ENCODE measurements at regions not wholly inside any gene's neighbourhood (a gene's known extent, or its start where the extent isn't known, plus 50 kb on each side); places are given as distances from the start of the nearest gene placed in this dataset.
"Not testable (repeated sequence)": the region's sequence is repeated elsewhere in the genome, so short reads cannot be mapped to it uniquely, and the experiment has no call there.

DNA sequence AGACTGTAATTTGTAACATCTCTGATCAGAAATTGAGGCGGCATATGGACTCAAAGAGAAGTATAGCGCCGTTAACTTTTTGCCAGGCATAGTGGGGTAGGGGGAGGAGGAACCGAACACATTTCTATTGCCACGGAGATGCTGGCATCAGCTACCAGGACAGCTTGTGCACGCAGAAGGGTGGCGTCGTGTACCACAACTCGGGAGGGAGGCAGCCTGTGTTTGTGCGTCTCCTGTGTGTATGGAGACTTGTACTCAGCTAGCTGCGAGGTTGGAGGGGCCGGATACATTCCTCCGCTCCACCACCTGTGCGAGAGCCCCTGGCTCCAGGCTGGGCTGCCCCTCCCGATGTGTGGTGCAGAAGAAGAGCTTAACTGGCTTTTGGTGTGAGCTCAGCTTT, 634.8 kb downstream of the TYW1 start:
- no peak for DNase-seq

GRCh38 chr7:67635271-67635670, 638.6 kb downstream of the TYW1 start:
- DNase-seq, result no peak

DNA sequence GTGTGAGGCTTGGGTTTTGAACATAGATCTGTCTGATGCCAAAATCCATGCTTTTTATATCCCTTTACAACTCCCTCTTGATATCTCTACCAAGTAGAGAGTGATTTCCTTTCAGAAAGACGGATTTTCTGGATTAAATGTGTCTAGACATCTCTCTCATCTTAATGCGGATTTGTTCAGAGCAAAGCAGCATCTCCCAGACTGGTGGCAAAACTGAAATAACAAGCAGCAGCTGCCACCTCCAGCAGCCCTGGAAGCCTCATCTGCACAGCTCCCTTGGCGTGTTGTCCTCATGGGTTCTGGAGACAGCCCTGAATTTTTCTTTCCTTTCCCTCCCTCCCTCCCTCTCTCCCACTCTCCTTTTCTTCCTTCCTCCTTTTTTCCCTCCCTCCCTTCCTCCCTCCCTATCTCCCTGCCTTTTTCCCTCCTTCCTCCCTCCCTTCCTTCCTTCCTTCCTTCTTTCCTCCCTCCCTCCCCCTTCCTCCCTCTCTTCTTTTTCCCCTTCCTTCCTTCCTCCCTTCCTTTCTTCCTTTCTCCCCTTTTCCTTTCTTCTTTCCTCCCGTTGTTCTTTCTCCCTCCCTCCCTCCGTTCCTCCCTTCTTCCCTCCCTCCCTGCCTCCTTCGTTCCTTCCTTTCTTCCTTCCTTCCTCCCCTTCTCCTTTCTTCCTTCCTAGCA, 639.9 kb downstream of the TYW1 start:
- no peak for DNase-seq

DNA sequence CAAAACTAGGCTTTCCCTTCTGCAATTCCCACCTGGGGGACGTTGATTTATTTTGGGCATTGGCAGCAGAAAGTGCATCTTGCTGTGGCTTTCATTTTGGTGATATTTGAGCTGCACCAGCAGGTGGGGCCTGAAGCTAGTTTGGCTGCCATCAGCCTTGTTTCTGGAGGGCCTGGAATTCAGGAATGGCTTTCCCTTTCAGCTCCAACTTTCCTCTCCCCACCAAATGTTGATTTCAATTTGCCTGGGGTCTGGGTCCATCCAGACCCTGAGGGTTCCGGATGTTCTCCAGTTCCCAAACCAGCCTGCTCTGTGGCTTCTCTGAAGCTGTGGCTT, 640.4 kb downstream of the TYW1 start:
- DNase-seq, result no peak

DNA sequence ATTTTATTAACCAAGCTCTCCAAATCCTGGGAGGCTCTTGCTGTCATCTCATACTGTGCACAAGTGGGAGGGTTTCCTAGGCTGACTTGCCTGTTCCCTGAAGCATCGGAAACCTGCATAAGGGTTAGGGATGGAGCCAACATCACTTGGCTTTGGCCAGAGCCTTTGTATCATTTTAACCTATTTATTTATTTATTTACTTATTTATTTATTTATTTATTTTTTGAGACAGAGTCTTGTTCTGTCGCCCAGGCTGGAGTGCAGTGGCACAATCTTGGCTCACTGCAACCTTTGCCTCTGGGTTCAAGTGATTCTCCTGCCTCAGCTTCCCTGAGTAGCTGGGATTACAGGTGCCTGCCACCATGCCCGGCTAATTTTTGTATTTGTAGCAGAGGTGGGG, 645.9 kb downstream of the TYW1 start:
- not testable (repeated sequence) for DNase-seq

DNA sequence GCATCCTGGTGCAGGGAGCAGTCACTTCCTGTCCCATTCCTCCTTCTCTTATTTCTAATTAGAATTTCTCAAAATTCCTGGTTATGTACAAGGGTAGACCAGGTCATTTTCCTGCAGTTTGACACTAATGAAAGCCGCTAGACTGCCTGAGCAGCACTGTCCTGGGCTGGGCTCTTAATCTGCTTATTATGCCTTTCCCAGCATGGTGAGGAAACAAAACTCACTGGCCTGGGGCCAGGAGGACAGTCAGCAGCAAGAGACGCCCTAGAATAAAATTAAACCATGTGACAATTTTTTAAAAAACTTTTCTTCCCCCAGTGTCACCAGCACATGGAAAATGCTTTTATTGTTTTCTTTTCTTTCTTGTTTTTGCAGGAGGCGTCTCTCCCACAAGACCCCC, 647.5 kb downstream of the TYW1 start:
- no peak for DNase-seq

DNA sequence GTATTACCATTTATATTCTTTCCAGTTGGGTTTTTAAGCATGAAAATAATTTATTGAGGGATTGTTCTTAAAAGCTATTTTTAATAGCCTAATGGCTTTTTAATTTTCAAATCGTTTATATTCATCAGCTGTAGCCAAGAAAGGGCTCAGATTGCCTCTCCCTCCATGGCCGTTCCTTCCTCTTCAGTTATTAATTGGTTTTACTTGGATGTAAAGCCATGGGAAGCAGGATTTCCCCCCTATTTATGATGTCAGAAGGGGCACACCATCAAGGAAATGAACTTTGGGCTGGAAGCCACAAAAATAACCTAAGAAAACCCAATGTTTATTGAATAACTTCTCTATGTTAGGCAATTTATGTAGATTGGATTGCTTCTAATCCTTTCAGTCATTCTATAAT, 656.3 kb downstream of the TYW1 start:
- DNase-seq, result no peak

- no peak for DNase-seq
Observed at GRCh38 chr7:67653856-67654454, 657.3 kb downstream of the TYW1 start.

GRCh38 chr7:67654642-67655041, 658.0 kb downstream of the TYW1 start:
- no peak for DNase-seq

DNA sequence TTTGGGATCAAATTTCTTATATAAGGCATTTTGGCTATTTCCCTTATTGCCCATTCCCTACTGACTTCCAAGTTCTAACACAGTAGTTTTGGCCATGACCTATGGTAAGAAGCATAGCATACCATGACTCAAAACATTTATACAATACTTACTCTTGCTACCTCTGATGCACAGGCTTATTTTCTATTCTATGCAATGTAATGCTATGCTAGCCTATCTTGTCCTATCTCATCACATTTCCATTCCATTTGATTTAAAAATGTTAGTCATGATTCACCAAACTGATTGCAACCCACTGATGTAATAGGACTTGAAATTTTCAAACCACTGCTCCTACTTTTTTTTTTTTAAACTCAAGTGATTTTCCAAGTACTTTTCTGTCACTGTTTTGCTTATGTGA, 658.5 kb downstream of the TYW1 start:
- DNase-seq, result no peak

DNA sequence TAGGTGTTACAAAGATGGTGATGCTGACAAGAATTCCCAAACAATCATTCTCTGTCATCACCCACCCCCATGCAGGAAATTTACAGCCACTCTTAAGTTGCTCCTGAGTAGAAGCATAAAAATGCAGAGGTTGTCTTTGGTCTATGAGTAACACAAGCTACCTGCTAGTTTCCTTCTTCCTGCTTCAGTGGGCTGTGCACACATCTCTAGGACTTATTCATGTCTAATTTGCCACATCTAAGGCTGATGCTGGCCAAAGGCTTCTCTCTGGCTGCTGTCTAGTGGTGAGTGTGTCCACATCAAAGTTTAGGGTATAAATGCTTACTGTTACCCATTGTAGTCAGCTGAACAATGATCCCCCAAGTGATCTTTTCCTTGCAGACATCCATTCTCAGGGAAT, 662.5 kb downstream of the TYW1 start:
- DNase-seq, result no peak

- no peak for DNase-seq
Observed at GRCh38 chr7:67662804-67663203, 666.2 kb downstream of the TYW1 start.

GRCh38 chr7:67663644-67664043, 667.0 kb downstream of the TYW1 start:
- DNase-seq, result no peak

GRCh38 chr7:67666359-67666758, 669.7 kb downstream of the TYW1 start:
- DNase-seq, result not testable (repeated sequence)

- no peak for DNase-seq
Observed at GRCh38 chr7:67671006-67671548, 674.4 kb downstream of the TYW1 start.

GRCh38 chr7:67673861-67674260, 677.2 kb downstream of the TYW1 start:
- DNase-seq, result no peak

- not testable (repeated sequence) for DNase-seq
Observed at GRCh38 chr7:67674862-67675261, 678.2 kb downstream of the TYW1 start.

- no peak for DNase-seq
Observed at GRCh38 chr7:67675971-67676370, 679.3 kb downstream of the TYW1 start.

- DNase-seq, result no peak
Observed at GRCh38 chr7:67678419-67678818, 681.8 kb downstream of the TYW1 start.

DNA sequence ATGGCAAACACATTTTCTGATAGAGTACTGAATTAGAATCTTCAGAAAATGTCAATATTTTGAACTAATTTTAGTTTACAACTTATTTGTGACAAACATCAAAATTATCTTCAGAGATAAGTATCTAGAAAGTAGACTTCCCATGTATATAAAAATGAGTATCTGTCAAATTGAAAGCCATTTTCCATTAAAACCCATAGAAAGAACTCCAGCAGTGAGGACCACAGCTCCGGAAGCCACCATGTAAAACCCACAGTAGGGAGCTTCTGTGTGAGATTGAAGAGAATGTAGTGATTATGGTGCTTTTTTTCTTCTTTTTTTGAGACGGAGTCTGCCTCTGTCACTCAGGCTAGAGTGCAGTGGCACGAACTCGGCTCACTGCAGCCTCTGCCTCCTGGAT, 687.0 kb downstream of the TYW1 start:
- no peak for DNase-seq

GRCh38 chr7:67690700-67691099, 694.1 kb downstream of the TYW1 start:
- DNase-seq, result no peak

DNA sequence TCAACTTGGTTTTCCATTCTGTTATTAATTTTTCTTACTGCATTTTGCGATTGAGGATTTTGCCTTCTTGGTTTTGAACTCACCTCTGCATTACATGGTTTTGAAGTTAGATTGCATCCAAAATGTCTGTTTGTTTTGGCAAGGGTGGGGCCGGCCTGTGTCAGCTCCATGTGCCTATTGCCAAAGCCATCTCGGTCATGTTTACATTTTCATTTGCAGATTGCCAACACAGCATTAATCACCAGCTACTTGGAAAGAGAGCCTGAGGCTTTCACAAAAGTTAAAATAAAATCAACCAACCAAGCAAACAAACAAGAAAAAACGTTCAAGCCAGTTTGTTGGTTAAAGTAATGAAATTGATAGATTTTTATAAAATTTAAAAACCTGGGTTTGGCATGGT, 695.8 kb downstream of the TYW1 start:
- no peak for DNase-seq

DNA sequence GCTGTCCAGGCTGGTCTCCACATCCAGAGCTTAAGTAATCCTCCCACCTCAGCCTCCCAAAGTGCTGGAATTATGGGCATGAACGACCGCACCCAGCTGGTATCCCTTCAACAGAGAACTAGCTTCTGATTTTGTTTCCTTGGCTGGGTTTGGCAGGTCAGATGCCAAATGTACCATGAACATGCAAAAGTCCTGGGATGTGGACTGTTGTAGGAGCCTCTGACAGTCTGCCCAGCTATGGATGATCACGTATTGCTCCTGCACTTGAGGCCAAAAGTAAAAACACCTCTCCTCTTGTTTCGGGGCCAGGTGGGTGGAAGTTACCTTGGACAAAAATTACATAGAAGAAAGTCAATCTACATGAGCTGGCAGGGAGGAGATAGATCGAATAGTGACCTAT, 699.5 kb downstream of the TYW1 start:
- no peak for DNase-seq

DNA sequence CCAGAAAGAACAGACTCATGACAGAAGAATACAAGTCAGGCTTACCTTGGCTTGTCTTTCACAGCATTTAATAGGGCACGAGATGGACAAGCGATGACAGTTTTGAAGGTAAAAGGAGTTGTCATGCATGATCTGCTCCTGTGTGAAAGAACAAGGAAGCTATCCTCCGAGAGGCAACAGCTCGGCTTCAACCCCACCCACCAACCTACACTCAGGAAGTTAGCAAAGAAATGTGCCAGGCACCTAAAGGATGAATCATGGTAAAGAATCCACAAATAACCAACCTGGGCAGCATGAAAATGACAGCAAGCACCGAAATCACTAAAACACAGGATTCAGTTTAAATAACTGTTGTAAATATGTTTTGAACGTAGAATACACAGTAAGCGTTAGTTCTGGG, 700.2 kb downstream of the TYW1 start:
- DNase-seq, result no peak

DNA sequence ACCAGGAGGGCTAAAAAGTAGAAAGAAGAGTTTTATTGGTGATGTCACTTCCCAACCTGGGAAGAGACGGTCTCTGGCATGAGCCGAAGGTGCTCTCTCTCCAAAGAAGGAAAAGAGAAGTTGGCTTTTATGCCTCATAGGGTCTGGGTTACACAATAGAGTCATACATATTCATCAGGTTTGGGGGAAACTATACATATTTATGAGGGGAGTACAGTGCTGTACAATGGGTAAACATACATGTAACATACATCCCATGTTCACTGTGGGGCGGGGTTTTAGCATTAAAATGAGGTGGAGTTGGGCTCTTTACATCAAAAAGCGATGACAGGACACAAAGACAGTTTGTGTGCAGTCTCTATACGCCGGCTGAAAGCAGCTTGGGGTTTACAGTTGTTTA, 701.7 kb downstream of the TYW1 start:
- DNase-seq, result no peak
